OCI-LY1 (cell line): ENCODE measurements at regions not wholly inside any gene's neighbourhood (a gene's known extent, or its start where the extent isn't known, plus 50 kb on each side); places are given as distances from the start of the nearest gene placed in this dataset.

Experiments
- H2AFZ ChIP-seq: fragments of 200-600 bp; sonication (generic), shearing (Covaris generic); 2 replicates; pipeline ENCODE4 v1.6.0; 2014; ENCODE audit warnings: antibody characterized with exemption, mild to moderate bottlenecking, low read length
- H3F3A ChIP-seq: fragments of 200-600 bp; sonication (generic), shearing (Covaris generic); 2 replicates; pipeline ENCODE4 v1.6.0; 2014; ENCODE audit warnings: mild to moderate bottlenecking, antibody characterized with exemption, low read length, moderate library complexity; ENCODE audit not compliant: insufficient read depth
- H3K27ac ChIP-seq: fragments of 200-600 bp; sonication (generic); 2 replicates; pipeline ENCODE4 v1.5.1; 2014; ENCODE audit warnings: low read length, mixed run types, mild to moderate bottlenecking, low read depth; ENCODE audit not compliant: poor library complexity, severe bottlenecking
- H3K27me3 ChIP-seq: fragments of 200-600 bp; sonication (generic); 2 replicates; pipeline ENCODE4 v1.6.0; 2014; ENCODE audit warnings: antibody characterized with exemption, mild to moderate bottlenecking, low read length, moderate library complexity; ENCODE audit not compliant: insufficient read depth
- H3K36me3 ChIP-seq: fragments of 200-600 bp; sonication (generic); 2 replicates; pipeline ENCODE4 v1.6.1; 2014; ENCODE audit warnings: mild to moderate bottlenecking, antibody characterized with exemption, low read length, moderate library complexity, mixed read lengths; ENCODE audit not compliant: insufficient read depth
- H3K4me1 ChIP-seq: fragments of 200-600 bp; sonication (generic); 2 replicates; pipeline ENCODE4 v1.5.1; 2014; ENCODE audit warnings: mild to moderate bottlenecking, low read length, moderate library complexity; ENCODE audit not compliant: insufficient read depth, severe bottlenecking
- H3K4me2 ChIP-seq: fragments of 200-600 bp; sonication (generic), shearing (Covaris generic); 2 replicates; pipeline ENCODE4 v1.6.1; 2014; ENCODE audit warnings: low read length
- H3K4me3 ChIP-seq: fragments of 200-600 bp; sonication (generic); 2 replicates; pipeline ENCODE4 v1.5.1; 2014; ENCODE audit warnings: low read length, low read depth, mild to moderate bottlenecking, mixed read lengths; ENCODE audit not compliant: poor library complexity, severe bottlenecking
- H3K79me2 ChIP-seq: fragments of 200-600 bp; shearing (Covaris generic); 2 replicates; pipeline ENCODE4 v1.6.1; 2016; ENCODE audit warnings: mixed run types, low read length, mixed read lengths; ENCODE audit not compliant: insufficient read depth
- H3K9ac ChIP-seq: fragments of 200-600 bp; sonication (generic), shearing (Covaris generic); 2 replicates; pipeline ENCODE4 v1.6.1; 2014; ENCODE audit warnings: mild to moderate bottlenecking, low read length, mixed read lengths
- H3K9me2 ChIP-seq: fragments of 200-600 bp; sonication (generic), shearing (Covaris generic); 2 replicates; pipeline ENCODE4 v1.6.1; 2014; ENCODE audit warnings: low read depth, mild to moderate bottlenecking, low read length, mixed read lengths
- H3K9me3 ChIP-seq: fragments of 200-600 bp; shearing (Covaris generic); 2 replicates; pipeline ENCODE4 v1.6.1; 2014; ENCODE audit warnings: low read length, mixed read lengths
- H4K20me1 ChIP-seq: fragments of 200-600 bp; sonication (generic), shearing (Covaris generic); 2 replicates; pipeline ENCODE4 v1.6.0; 2016; ENCODE audit warnings: mild to moderate bottlenecking, low read length; ENCODE audit not compliant: insufficient read depth
- CTCF ChIP-seq: fragments of 200-600 bp; sonication (generic), shearing (Covaris generic); IDR thresholded peaks from 2 replicates; pipeline ENCODE4 v1.5.1; 2017; ENCODE audit warnings: mild to moderate bottlenecking, antibody characterized with exemption, low read length, moderate library complexity, mixed read lengths
- EZH2 ChIP-seq: fragments of 200-600 bp; sonication (generic), shearing (Covaris generic); IDR thresholded peaks from 2 replicates; pipeline ENCODE4 v1.8.0; 2017; ENCODE audit warnings: borderline replicate concordance, mixed run types, mild to moderate bottlenecking, antibody characterized with exemption, low read length, moderate library complexity, mixed read lengths

GRCh38 chr9:10773136-10773535 lies 160.3 kb upstream of the PTPRD start:
- no peaks in the 10 kb centered on the region for H3K27me3 ChIP-seq
- no peaks in the 10 kb centered on the region for H3K79me2 ChIP-seq
- H4K20me1 ChIP-seq = no peaks in the 10 kb centered on the region
- H3K9ac ChIP-seq = no peak overlapping the region
- no peak overlapping the region for H3K27ac ChIP-seq
- H3K9me3 ChIP-seq = no peaks in the 10 kb centered on the region
- H3K4me3 ChIP-seq = no peak overlapping the region
- H3K36me3 ChIP-seq = no peaks in the 10 kb centered on the region
- H2AFZ ChIP-seq = no peak overlapping the region
- TF ChIP-seq EZH2 (no peak), CTCF (no peak)
- no peaks in the 10 kb centered on the region for H3F3A ChIP-seq
- H3K4me2 ChIP-seq = no peak overlapping the region
- no peaks in the 10 kb centered on the region for H3K9me2 ChIP-seq
- H3K4me1 ChIP-seq = no peaks in the 10 kb centered on the region

- Histone ChIP-seq H2AFZ (no peak overlapping the region), H3F3A (no peaks in the 10 kb centered on the region), H3K4me2 (no peak overlapping the region), H3K9ac (no peak overlapping the region), H3K9me3 (no peaks in the 10 kb centered on the region), H3K79me2 (no peaks in the 10 kb centered on the region), H3K4me3 (no peak overlapping the region), H3K9me2 (no peaks in the 10 kb centered on the region), H4K20me1 (no peaks in the 10 kb centered on the region), H3K27me3 (no peaks in the 10 kb centered on the region), H3K4me1 (no peaks in the 10 kb centered on the region), H3K27ac (no peak overlapping the region), H3K36me3 (no peaks in the 10 kb centered on the region)
- no peak for TF ChIP-seq EZH2
- no peak for TF ChIP-seq CTCF
These were observed 161.2 kb upstream of the PTPRD start for GRCh38 chr9:10774051-10774450.

- no peaks in the 10 kb centered on the region for H3K9me3 ChIP-seq
- H3K27ac ChIP-seq = no peak overlapping the region
- no peaks in the 10 kb centered on the region for H4K20me1 ChIP-seq
- H3K4me2 ChIP-seq = no peak overlapping the region
- no peaks in the 10 kb centered on the region for H3K9me2 ChIP-seq
- no peak overlapping the region for H3K4me3 ChIP-seq
- H3F3A ChIP-seq = no peaks in the 10 kb centered on the region
- H3K79me2 ChIP-seq = no peaks in the 10 kb centered on the region
- no peak overlapping the region for H2AFZ ChIP-seq
- H3K4me1 ChIP-seq = no peaks in the 10 kb centered on the region
- no peak overlapping the region for H3K9ac ChIP-seq
- H3K27me3 ChIP-seq = no peaks in the 10 kb centered on the region
- TF ChIP-seq CTCF = no peak
- TF ChIP-seq EZH2 = no peak
- no peaks in the 10 kb centered on the region for H3K36me3 ChIP-seq
These were observed 172.5 kb upstream of the PTPRD start for GRCh38 chr9:10785255-10785654.
